ENCODE measurements at regions not wholly inside any gene's neighbourhood (a gene's known extent, or its start where the extent isn't known, plus 50 kb on each side); places are given as distances from the start of the nearest gene placed in this dataset.

GRCh38 chr2:219726916-219727315, 99.5 kb downstream of the SLC4A3 start:
- Mint-ChIP-seq H3K9me3 (peaks cover 0 to 2% (median 0%) of the 10 kb centered on the region in 11 donors), H3K27ac (no peak overlapping the region), H3K36me3 (no peaks in the 10 kb centered on the region), H3K4me1 (peaks cover 0 to 3% (median 0%) of the 10 kb centered on the region in 7 donors), H3K4me3 (no peak overlapping the region), H3K27me3 (peaks cover 3 to 32% (median 20%) of the 10 kb centered on the region in 5 donors)
- Histone ChIP-seq H3K27ac (ENCODE audit: low read depth, low read length) (no peak overlapping the region), H3K27me3 (ENCODE audit: control insufficient read depth in 2 of 2, insufficient read depth in 2 of 2, low read length in 2 of 2) (peaks cover 0 to 3% of the 10 kb centered on the region in 2 donors), H3K9me3 (ENCODE audit: control insufficient read depth in 2 of 3, low read length in 3 of 3) (no peaks in the 10 kb centered on the region), H3K36me3 (ENCODE audit: control insufficient read depth in 2 of 3, insufficient read depth in 3 of 3, low read length in 3 of 3) (no peaks in the 10 kb centered on the region), H3K4me3 (ENCODE audit: low read length) (no peak overlapping the region), H3K4me1 (ENCODE audit: control insufficient read depth in 2 of 2, insufficient read depth in 2 of 2, low read length in 2 of 2) (no peaks in the 10 kb centered on the region)
- ChIA-PET CTCF (no interaction called here), POLR2A (no interaction called here)
- no peak for DNase-seq
- intact Hi-C loops (cut with micrococcal nuclease), result no loop called here
- ATAC-seq, result no peak

GRCh38 chr2:219727771-219728429, 100.5 kb downstream of the SLC4A3 start:
- no peak for ATAC-seq
- intact Hi-C loops (cut with micrococcal nuclease), result no loop called here
- peaks cover 0 to 2% (median 0%) of the 10 kb centered on the region in 11 donors for H3K9me3 Mint-ChIP-seq
- no peak for DNase-seq
- ChIA-PET CTCF (interaction anchor here (0.6 kb wide), 1 partner anchor 887 kb away, joined by 5 read pairs; no protein-coding TSS in a partner anchor), POLR2A (no interaction called here)
- Histone ChIP-seq H3K4me1 (ENCODE audit: control insufficient read depth in 2 of 2, insufficient read depth in 2 of 2, low read length in 2 of 2) (no peaks in the 10 kb centered on the region), H3K4me3 (ENCODE audit: low read length) (no peak overlapping the region), H3K27ac (ENCODE audit: low read depth, low read length) (no peak overlapping the region), H3K27me3 (ENCODE audit: control insufficient read depth in 2 of 2, insufficient read depth in 2 of 2, low read length in 2 of 2) (peaks cover 0 to 3% of the 10 kb centered on the region in 2 donors), H3K9me3 (ENCODE audit: control insufficient read depth in 2 of 3, low read length in 3 of 3) (no peaks in the 10 kb centered on the region), H3K36me3 (ENCODE audit: control insufficient read depth in 2 of 3, insufficient read depth in 3 of 3, low read length in 3 of 3) (no peaks in the 10 kb centered on the region)
- peaks cover 0 to 3% (median 0%) of the 10 kb centered on the region in 7 donors for H3K4me1 Mint-ChIP-seq
- H3K4me3 Mint-ChIP-seq, result no peak overlapping the region
- no peaks in the 10 kb centered on the region for H3K36me3 Mint-ChIP-seq
- H3K27ac Mint-ChIP-seq, result no peak overlapping the region
- peaks cover 4 to 35% (median 18%) of the 10 kb centered on the region in 5 donors for H3K27me3 Mint-ChIP-seq

GRCh38 chr2:219728991-219729487, 101.6 kb downstream of the SLC4A3 start:
- Mint-ChIP-seq H3K9me3 (peaks cover 0 to 2% (median 0%) of the 10 kb centered on the region in 11 donors), H3K27ac (no peak overlapping the region), H3K4me3 (no peak overlapping the region), H3K4me1 (peaks cover 0 to 3% (median 0%) of the 10 kb centered on the region in 7 donors), H3K27me3 (peaks cover 4 to 43% (median 21%) of the 10 kb centered on the region in 5 donors), H3K36me3 (no peaks in the 10 kb centered on the region)
- H3K9me3 ChIP-seq (ENCODE audit: control insufficient read depth in 2 of 3, low read length in 3 of 3), result no peaks in the 10 kb centered on the region
- DNase-seq, result no peak
- no peak overlapping the region for H3K4me3 ChIP-seq (ENCODE audit: low read length)
- no peak overlapping the region for H3K27ac ChIP-seq (ENCODE audit: low read depth, low read length)
- ATAC-seq, result no peak
- H3K27me3 ChIP-seq (ENCODE audit: control insufficient read depth in 2 of 2, insufficient read depth in 2 of 2, low read length in 2 of 2), result peaks cover 0 to 3% of the 10 kb centered on the region in 2 donors
- intact Hi-C loops (cut with micrococcal nuclease), result no loop called here
- ChIA-PET POLR2A (no interaction called here), CTCF (no interaction called here)
- H3K4me1 ChIP-seq (ENCODE audit: control insufficient read depth in 2 of 2, insufficient read depth in 2 of 2, low read length in 2 of 2), result no peaks in the 10 kb centered on the region
- H3K36me3 ChIP-seq (ENCODE audit: control insufficient read depth in 2 of 3, insufficient read depth in 3 of 3, low read length in 3 of 3), result no peaks in the 10 kb centered on the region

- no peaks in the 10 kb centered on the region for H3K9me3 ChIP-seq (ENCODE audit: control insufficient read depth in 2 of 3, low read length in 3 of 3)
- H3K4me1 ChIP-seq (ENCODE audit: control insufficient read depth in 2 of 2, insufficient read depth in 2 of 2, low read length in 2 of 2), result no peaks in the 10 kb centered on the region
- H3K9me3 Mint-ChIP-seq, result peaks cover 0 to 2% (median 0%) of the 10 kb centered on the region in 11 donors
- H3K27me3 Mint-ChIP-seq, result peaks cover 5 to 44% (median 27%) of the 10 kb centered on the region in 5 donors
- no peaks in the 10 kb centered on the region for H3K36me3 Mint-ChIP-seq
- no peak overlapping the region for H3K4me3 Mint-ChIP-seq
- no peak for DNase-seq
- no peaks in the 10 kb centered on the region for H3K36me3 ChIP-seq (ENCODE audit: control insufficient read depth in 2 of 3, insufficient read depth in 3 of 3, low read length in 3 of 3)
- ATAC-seq, result no peak
- no peak overlapping the region for H3K27ac Mint-ChIP-seq
- H3K27me3 ChIP-seq (ENCODE audit: control insufficient read depth in 2 of 2, insufficient read depth in 2 of 2, low read length in 2 of 2), result peaks cover 0 to 3% of the 10 kb centered on the region in 2 donors
- no peak overlapping the region for H3K4me3 ChIP-seq (ENCODE audit: low read length)
- POLR2A ChIA-PET, result no interaction called here
- intact Hi-C loops (cut with micrococcal nuclease), result no loop called here
- no peak overlapping the region for H3K27ac ChIP-seq (ENCODE audit: low read depth, low read length)
- CTCF ChIA-PET, result no interaction called here
- H3K4me1 Mint-ChIP-seq, result peaks cover 0 to 3% (median 0%) of the 10 kb centered on the region in 7 donors
These were observed 103.7 kb downstream of the SLC4A3 start for GRCh38 chr2:219731173-219731572.

- H3K9me3 ChIP-seq (ENCODE audit: control insufficient read depth in 2 of 3, low read length in 3 of 3), result no peaks in the 10 kb centered on the region
- H3K36me3 ChIP-seq (ENCODE audit: control insufficient read depth in 2 of 3, insufficient read depth in 3 of 3, low read length in 3 of 3), result no peaks in the 10 kb centered on the region
- H3K4me3 Mint-ChIP-seq, result no peak overlapping the region
- H3K27ac ChIP-seq (ENCODE audit: low read depth, low read length), result no peak overlapping the region
- ChIA-PET CTCF (interaction anchor here (0.7 kb wide), 1 partner anchor 9 kb away, joined by 3 read pairs; no protein-coding TSS in a partner anchor), POLR2A (no interaction called here)
- no peaks in the 10 kb centered on the region for H3K4me1 ChIP-seq (ENCODE audit: control insufficient read depth in 2 of 2, insufficient read depth in 2 of 2, low read length in 2 of 2)
- H3K4me1 Mint-ChIP-seq, result peaks cover 0 to 3% (median 0%) of the 10 kb centered on the region in 7 donors
- intact Hi-C loops (cut with micrococcal nuclease), result no loop called here
- H3K27me3 Mint-ChIP-seq, result peaks cover 11 to 44% (median 25%) of the 10 kb centered on the region in 5 donors
- peaks cover 0 to 3% of the 10 kb centered on the region in 2 donors for H3K27me3 ChIP-seq (ENCODE audit: control insufficient read depth in 2 of 2, insufficient read depth in 2 of 2, low read length in 2 of 2)
- H3K36me3 Mint-ChIP-seq, result no peaks in the 10 kb centered on the region
- no peak overlapping the region for H3K27ac Mint-ChIP-seq
- no peak for DNase-seq
- peaks cover 0 to 2% (median 0%) of the 10 kb centered on the region in 11 donors for H3K9me3 Mint-ChIP-seq
- no peak overlapping the region for H3K4me3 ChIP-seq (ENCODE audit: low read length)
- ATAC-seq, result no peak
These were observed 105.7 kb downstream of the SLC4A3 start for GRCh38 chr2:219733106-219733505.

- Histone ChIP-seq H3K4me3 (ENCODE audit: low read length) (no peak overlapping the region), H3K9me3 (ENCODE audit: control insufficient read depth in 2 of 3, low read length in 3 of 3) (no peaks in the 10 kb centered on the region), H3K27ac (ENCODE audit: low read depth, low read length) (no peak overlapping the region), H3K27me3 (ENCODE audit: control insufficient read depth in 2 of 2, insufficient read depth in 2 of 2, low read length in 2 of 2) (peaks cover 0 to 3% of the 10 kb centered on the region in 2 donors), H3K4me1 (ENCODE audit: control insufficient read depth in 2 of 2, insufficient read depth in 2 of 2, low read length in 2 of 2) (no peaks in the 10 kb centered on the region), H3K36me3 (ENCODE audit: control insufficient read depth in 2 of 3, insufficient read depth in 3 of 3, low read length in 3 of 3) (no peaks in the 10 kb centered on the region)
- Mint-ChIP-seq H3K36me3 (no peaks in the 10 kb centered on the region), H3K27ac (no peak overlapping the region), H3K4me1 (peaks cover 0 to 3% (median 0%) of the 10 kb centered on the region in 7 donors), H3K4me3 (no peak overlapping the region), H3K9me3 (peaks cover 0 to 2% (median 0%) of the 10 kb centered on the region in 11 donors), H3K27me3 (peaks cover 11 to 38% (median 25%) of the 10 kb centered on the region in 5 donors)
- CTCF ChIA-PET, result no interaction called here
- POLR2A ChIA-PET, result no interaction called here
- ATAC-seq, result no peak
- intact Hi-C loops (cut with micrococcal nuclease), result no loop called here
- no peak for DNase-seq
These were observed 106.3 kb downstream of the SLC4A3 start for GRCh38 chr2:219733746-219734145.

GRCh38 chr2:219736209-219736608, 108.8 kb downstream of the SLC4A3 start:
- H3K27me3 Mint-ChIP-seq, result peaks cover 11 to 46% (median 27%) of the 10 kb centered on the region in 5 donors
- H3K4me3 Mint-ChIP-seq, result no peak overlapping the region
- H3K36me3 Mint-ChIP-seq, result no peaks in the 10 kb centered on the region
- H3K4me1 ChIP-seq (ENCODE audit: control insufficient read depth in 2 of 2, insufficient read depth in 2 of 2, low read length in 2 of 2), result no peaks in the 10 kb centered on the region
- no peak for ATAC-seq
- H3K27ac ChIP-seq (ENCODE audit: low read depth, low read length), result no peak overlapping the region
- no peaks in the 10 kb centered on the region for H3K9me3 ChIP-seq (ENCODE audit: control insufficient read depth in 2 of 3, low read length in 3 of 3)
- DNase-seq, result peak in 2 of 9 donors; percentile 3 to 5
- H3K27me3 ChIP-seq (ENCODE audit: control insufficient read depth in 2 of 2, insufficient read depth in 2 of 2, low read length in 2 of 2), result peaks cover 0 to 3% of the 10 kb centered on the region in 2 donors
- ChIA-PET CTCF (no interaction called here), POLR2A (no interaction called here)
- no peak overlapping the region for H3K4me3 ChIP-seq (ENCODE audit: low read length)
- no peaks in the 10 kb centered on the region for H3K36me3 ChIP-seq (ENCODE audit: control insufficient read depth in 2 of 3, insufficient read depth in 3 of 3, low read length in 3 of 3)
- intact Hi-C loops (cut with micrococcal nuclease), result loop anchor here in 1 of 2 donors (5.0 kb wide), 1 partner anchor 951 kb away; no protein-coding TSS in a partner anchor
- H3K9me3 Mint-ChIP-seq, result peaks cover 0 to 2% (median 0%) of the 10 kb centered on the region in 11 donors
- no peaks in the 10 kb centered on the region for H3K4me1 Mint-ChIP-seq
- no peak overlapping the region for H3K27ac Mint-ChIP-seq
